HepG2 (cell line): ENCODE measurements at regions not wholly inside any gene's neighbourhood (a gene's known extent, or its start where the extent isn't known, plus 50 kb on each side); places are given as distances from the start of the nearest gene placed in this dataset.
"Not testable (repeated sequence)": the region's sequence is repeated elsewhere in the genome, so short reads cannot be mapped to it uniquely, and the experiment has no call there.

ENCODE experiments used
- ATAC-seq: fragments of 200-7000 bp; cut with Tn5 transposase; 3 replicates; pipeline ENCODE4 v1.9.1; 2020; ENCODE audit warnings: mild to moderate bottlenecking, moderate library complexity
- BruUV-seq: library from RNA; stranded (reverse); fragments of 400-500 nt; replicated peaks from 2 replicates; lab custom pipeline; 2021; lab: Mats Ljungman, UMichigan
- CTCF ChIA-PET: fragments of 300-600 bp; formaldehyde crosslinking; extraction: SDS; loops from one replicate; lab custom pipeline; 2021; ENCODE audit warnings: low total read pairs, inconsistent platforms, low intra/inter-chr PET ratio; lab: Yijun Ruan, JAX
- POLR2A ChIA-PET: fragments of 350-600 bp; sonication (Branson Sonifier 250); formaldehyde crosslinking; loops from one replicate; lab custom pipeline; 2020; ENCODE audit warnings: antibody characterized with exemption, inconsistent platforms; lab: Yijun Ruan, JAX
- DNase-seq: peaks from one replicate; pipeline ENCODE4 v3.0.0-alpha.2; 2015; ENCODE audit warnings: low spot score
- FAIRE-seq: peaks from 3 replicates; lab custom pipeline; 2011; peaks lifted over from hg19 to GRCh38; lab: Jason Lieb, UNC
- H2AFZ ChIP-seq: one replicate; pipeline ENCODE4 v1.6.1; 2011; ENCODE audit warnings: low read length, inconsistent platforms
- H3K27ac ChIP-seq: fragments of 300-600 bp; 3 replicates; pipeline ENCODE4 v1.8.0; 2011; ENCODE audit warnings: mixed run types, mild to moderate bottlenecking, mixed read lengths, low read length, inconsistent platforms; ENCODE audit not compliant: insufficient read depth; ENCODE audit errors: extremely low read length
- H3K27me3 ChIP-seq, 2 experiments: fragments of 200-600 bp in 1 of 2; 2 replicates in 1 of 2; 3 replicates in 1 of 2; pipeline versions ENCODE4 v1.6.0 to v1.8.0; 2011; ENCODE audit warnings: low read length in 2 of 2, mild to moderate bottlenecking in 2 of 2, moderate library complexity in 2 of 2, inconsistent platforms in 1 of 2; ENCODE audit not compliant: insufficient read depth in 2 of 2, control insufficient read depth in 1 of 2
- H3K36me3 ChIP-seq, 2 experiments: fragments of 200-600 bp in 1 of 2; replicated peaks in 1 of 2; 2 replicates in 1 of 2; 3 replicates in 1 of 2; pipeline versions ENCODE4 v1.5.1 to v1.8.0; 2011; ENCODE audit warnings: low read length in 2 of 2, inconsistent platforms in 1 of 2; ENCODE audit not compliant: insufficient read depth in 2 of 2, control insufficient read depth in 1 of 2
- H3K4me1 ChIP-seq: 2 replicates; pipeline ENCODE4 v1.5.1; 2012; ENCODE audit warnings: low read length, inconsistent platforms; ENCODE audit not compliant: insufficient read depth
- H3K4me2 ChIP-seq: 2 replicates; pipeline ENCODE4 v1.6.0; 2011; ENCODE audit warnings: low read depth, low read length, inconsistent platforms
- H3K4me3 ChIP-seq, 3 experiments: fragments of 200-600 bp in 1 of 3; sonication (generic), shearing (Covaris generic) in 1 of 3; replicated peaks in 1 of 3; 2 replicates each; pipeline ENCODE4 v1.5.1; 2011 to 2016; ENCODE audit warnings: low read length in 3 of 3, inconsistent platforms in 2 of 3, low read depth in 2 of 3, mild to moderate bottlenecking in 2 of 3, control low read depth in 1 of 3, mixed read lengths in 1 of 3; ENCODE audit not compliant: insufficient read depth in 1 of 3
- H3K79me2 ChIP-seq: one replicate; pipeline ENCODE4 v1.6.1; 2011; ENCODE audit warnings: low read length, inconsistent platforms; ENCODE audit not compliant: insufficient read depth
- H3K9ac ChIP-seq: 2 replicates; pipeline ENCODE4 v1.6.0; 2011; ENCODE audit warnings: mild to moderate bottlenecking, low read depth, low read length, inconsistent platforms; ENCODE audit not compliant: insufficient read depth
- H3K9me3 ChIP-seq: 2 replicates; pipeline ENCODE4 v1.5.1; 2012; ENCODE audit warnings: mild to moderate bottlenecking, low read length
- H4K20me1 ChIP-seq: 2 replicates; pipeline ENCODE4 v1.6.0; 2011; ENCODE audit warnings: inconsistent platforms, mild to moderate bottlenecking, low read length, moderate library complexity; ENCODE audit not compliant: insufficient read depth
- EHMT2 ChIP-seq: fragments of 200-600 bp; sonication (generic); IDR thresholded peaks from 2 replicates; pipeline ENCODE4 v1.7.0; 2017; ENCODE audit warnings: antibody characterized with exemption, low read depth, low read length, borderline replicate concordance
- HES4 ChIP-seq: sonication (generic); formaldehyde crosslinking; IDR thresholded peaks from 2 replicates; pipeline ENCODE4 v1.9.0; 2021; ENCODE audit warnings: mild to moderate bottlenecking, missing genetic modification reagents, borderline replicate concordance
- ISL2 ChIP-seq: sonication (generic); formaldehyde crosslinking; IDR thresholded peaks from 2 replicates; pipeline ENCODE4 v1.5.0; 2020; ENCODE audit warnings: missing genetic modification reagents
- KDM3A ChIP-seq: IDR thresholded peaks from 2 replicates; pipeline ENCODE4 v1.6.1; 2018; ENCODE audit warnings: low read depth, missing compliant biosample characterization
- KLF15 ChIP-seq: sonication (generic); formaldehyde crosslinking; IDR thresholded peaks from 2 replicates; pipeline ENCODE4 v1.8.1; 2023; ENCODE audit warnings: borderline replicate concordance, mild to moderate bottlenecking, inconsistent platforms, missing genetic modification reagents, mixed read lengths
- MEF2D ChIP-seq: sonication (generic); formaldehyde crosslinking; IDR thresholded peaks from 2 replicates; pipeline ENCODE4 v1.5.1; 2020; ENCODE audit warnings: mild to moderate bottlenecking, missing genetic modification reagents
- ZNF572 ChIP-seq: sonication (generic); formaldehyde crosslinking; IDR thresholded peaks from 2 replicates; pipeline ENCODE4 v1.5.1; 2020; ENCODE audit warnings: mild to moderate bottlenecking, missing genetic modification reagents
- WGBS: methylation state at CpG from one replicate; pipeline ENCODE4 v1.1.6; 2017; ENCODE audit warnings: low lambda C conversion rate; 5-methylcytosine and 5-hydroxymethylcytosine counted together
- in situ Hi-C: cut with HindIII; loops from 2 replicates; pipeline ENCODE4 v1.10.0; 2017; ENCODE audit warnings: low pct_unique_long_range_greater_than_20kb; ENCODE audit not compliant: extremely low pct_ligation_motif_present
- intact Hi-C: fragments of 100-400 bp; cut with micrococcal nuclease; formaldehyde crosslinking; loops from one replicate; pipeline ENCODE4 v1.10.0; 2022; ENCODE audit not compliant: unreplicated experiment
- TF ChIP-seq, protein P1 (sequence below): sonication (generic); formaldehyde crosslinking; conservative IDR thresholded peaks from 2 replicates; pipeline ENCODE4 v1.4.0; 2020; ENCODE audit warnings: missing genetic modification reagents
- TF ChIP-seq, protein P2 (sequence below), 2 experiments: fragments of 450-650 bp in 1 of 2; sonication (generic) in 1 of 2; formaldehyde crosslinking; IDR thresholded peaks; 2 replicates each; pipeline versions ENCODE4 v1.5.0 to v1.8.0; 2020 to 2022; ENCODE audit warnings: mild to moderate bottlenecking in 1 of 2, missing genetic modification reagents in 1 of 2

DNA sequence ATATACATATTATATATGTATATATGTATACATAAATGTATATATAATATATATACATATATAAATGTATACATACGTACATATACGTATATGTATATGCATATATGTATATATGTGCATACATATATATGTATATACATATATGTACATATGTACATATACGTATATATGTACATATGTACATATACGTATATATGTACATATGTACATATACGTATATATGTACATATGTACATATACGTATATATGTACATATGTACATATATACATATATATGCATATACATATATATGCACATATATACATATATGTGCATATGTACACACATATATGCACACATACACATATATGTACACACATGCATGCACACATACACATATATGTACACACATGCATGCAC lies 627.3 kb upstream of the LRRTM1 start:
- H3K4me1 ChIP-seq, H3K27ac ChIP-seq, in situ Hi-C loops, BruUV-seq, H3K4me2 ChIP-seq, H3K79me2 ChIP-seq, H4K20me1 ChIP-seq, H3K36me3 ChIP-seq, POLR2A ChIA-PET, FAIRE-seq, DNase-seq, H2AFZ ChIP-seq, ATAC-seq, intact Hi-C loops, H3K4me3 ChIP-seq, H3K9ac ChIP-seq, CTCF ChIA-PET, H3K27me3 ChIP-seq: not testable (repeated sequence)
- 91% methylated on average over 6 of the region's 6 CpGs for WGBS
- H3K9me3 ChIP-seq = peaks cover 83% of the 10 kb centered on the region

DNA sequence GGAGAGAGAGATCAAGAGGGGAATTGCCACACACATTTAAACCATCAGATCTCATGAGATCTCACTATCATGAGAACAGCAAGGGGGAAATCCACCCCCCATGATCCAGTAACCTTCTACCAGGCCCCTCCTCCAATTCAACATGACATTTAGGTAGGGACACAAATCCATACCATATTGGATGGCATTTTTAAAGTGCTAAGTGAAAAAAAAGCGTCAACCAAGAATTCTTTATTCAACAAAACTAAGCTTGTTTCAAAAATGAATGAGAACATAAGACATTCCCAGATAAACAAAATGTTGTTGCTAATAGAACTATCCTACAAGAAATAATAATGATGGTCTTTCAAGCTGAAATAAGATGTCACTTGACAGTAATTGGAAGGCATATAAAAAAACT lies 626.2 kb upstream of the LRRTM1 start:
- no peak overlapping the region for H3K9ac ChIP-seq
- in situ Hi-C loops (no loop called here), intact Hi-C loops (no loop called here)
- ATAC-seq = no peak
- no peaks in the 10 kb centered on the region for H3K27me3 ChIP-seq
- no peak overlapping the region for H3K27ac ChIP-seq
- H3K4me1 ChIP-seq = no peaks in the 10 kb centered on the region
- H3K79me2 ChIP-seq = no peaks in the 10 kb centered on the region
- H3K36me3 ChIP-seq = no peaks in the 10 kb centered on the region
- ChIA-PET CTCF (no interaction called here), POLR2A (no interaction called here)
- no peak for DNase-seq
- H3K4me3 ChIP-seq = no peak overlapping the region
- H3K9me3 ChIP-seq = peaks cover 84% of the 10 kb centered on the region
- WGBS = 5% methylated on average over 1 of the region's 1 CpG
- no peak for FAIRE-seq
- H4K20me1 ChIP-seq = no peaks in the 10 kb centered on the region
- TF ChIP-seq KDM3A (CRISPR knock-in tag) (no peak), ZNF572 (CRISPR knock-in tag) (no peak), KLF15 (CRISPR knock-in tag) (no peak), EHMT2 (no peak), ISL2 (CRISPR knock-in tag) (no peak), MEF2D (CRISPR knock-in tag) (no peak), HES4 (CRISPR knock-in tag) (no peak)
- TF ChIP-seq, protein P1, sequence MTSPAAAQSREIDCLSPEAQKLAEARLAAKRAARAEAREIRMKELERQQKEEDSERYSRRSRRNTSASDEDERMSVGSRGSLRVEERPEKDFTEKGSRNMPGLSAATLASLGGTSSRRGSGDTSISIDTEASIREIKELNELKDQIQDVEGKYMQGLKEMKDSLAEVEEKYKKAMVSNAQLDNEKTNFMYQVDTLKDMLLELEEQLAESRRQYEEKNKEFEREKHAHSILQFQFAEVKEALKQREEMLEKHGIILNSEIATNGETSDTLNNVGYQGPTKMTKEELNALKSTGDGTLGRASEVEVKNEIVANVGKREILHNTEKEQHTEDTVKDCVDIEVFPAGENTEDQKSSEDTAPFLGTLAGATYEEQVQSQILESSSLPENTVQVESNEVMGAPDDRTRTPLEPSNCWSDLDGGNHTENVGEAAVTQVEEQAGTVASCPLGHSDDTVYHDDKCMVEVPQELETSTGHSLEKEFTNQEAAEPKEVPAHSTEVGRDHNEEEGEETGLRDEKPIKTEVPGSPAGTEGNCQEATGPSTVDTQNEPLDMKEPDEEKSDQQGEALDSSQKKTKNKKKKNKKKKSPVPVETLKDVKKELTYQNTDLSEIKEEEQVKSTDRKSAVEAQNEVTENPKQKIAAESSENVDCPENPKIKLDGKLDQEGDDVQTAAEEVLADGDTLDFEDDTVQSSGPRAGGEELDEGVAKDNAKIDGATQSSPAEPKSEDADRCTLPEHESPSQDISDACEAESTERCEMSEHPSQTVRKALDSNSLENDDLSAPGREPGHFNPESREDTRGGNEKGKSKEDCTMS (CRISPR knock-in tag) = no peak
- TF ChIP-seq, protein P2, sequence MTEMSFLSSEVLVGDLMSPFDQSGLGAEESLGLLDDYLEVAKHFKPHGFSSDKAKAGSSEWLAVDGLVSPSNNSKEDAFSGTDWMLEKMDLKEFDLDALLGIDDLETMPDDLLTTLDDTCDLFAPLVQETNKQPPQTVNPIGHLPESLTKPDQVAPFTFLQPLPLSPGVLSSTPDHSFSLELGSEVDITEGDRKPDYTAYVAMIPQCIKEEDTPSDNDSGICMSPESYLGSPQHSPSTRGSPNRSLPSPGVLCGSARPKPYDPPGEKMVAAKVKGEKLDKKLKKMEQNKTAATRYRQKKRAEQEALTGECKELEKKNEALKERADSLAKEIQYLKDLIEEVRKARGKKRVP (CRISPR knock-in tag; IDR thresholded peaks at IDR 0.05) = no peak
- no peak overlapping the region for H3K4me2 ChIP-seq
- no TSS peak for BruUV-seq
- no peak overlapping the region for H2AFZ ChIP-seq
